ENCODE measurements at regions not wholly inside any gene's neighbourhood (a gene's known extent, or its start where the extent isn't known, plus 50 kb on each side); places are given as distances from the start of the nearest gene placed in this dataset.

- no peak for TF ChIP-seq CTCF (IDR thresholded peaks at IDR 0.05; ENCODE audit: low read depth, low read length)
- TF ChIP-seq MAX (IDR thresholded peaks at IDR 0.05; ENCODE audit: low read depth, low read length): no peak
- no peak for TF ChIP-seq POLR2A (IDR thresholded peaks at IDR 0.05; ENCODE audit: extremely low read depth, insufficient read length)
- no peak for TF ChIP-seq MYC (IDR thresholded peaks at IDR 0.05; ENCODE audit: low read depth, low read length)
- no peak for DNase-seq (ENCODE audit: low read depth)
- no peak overlapping the region for H3K4me3 ChIP-seq (ENCODE audit: low read depth, low read length)
Observed at GRCh38 chr13:103638706-103639105, 572.5 kb upstream of the SLC10A2 start.

GRCh38 chr13:103634066-103634465 lies 567.8 kb upstream of the SLC10A2 start:
- no peak overlapping the region for H3K4me3 ChIP-seq (ENCODE audit: low read depth, low read length)
- DNase-seq (ENCODE audit: low read depth): no peak
- no peak for TF ChIP-seq CTCF (IDR thresholded peaks at IDR 0.05; ENCODE audit: low read depth, low read length)
- TF ChIP-seq MYC (IDR thresholded peaks at IDR 0.05; ENCODE audit: low read depth, low read length): no peak
- no peak for TF ChIP-seq MAX (IDR thresholded peaks at IDR 0.05; ENCODE audit: low read depth, low read length)
- no peak for TF ChIP-seq POLR2A (IDR thresholded peaks at IDR 0.05; ENCODE audit: extremely low read depth, insufficient read length)

GRCh38 chr13:103625194-103625593 lies 559.0 kb upstream of the SLC10A2 start:
- H3K4me3 ChIP-seq (ENCODE audit: low read depth, low read length): no peak overlapping the region
- DNase-seq (ENCODE audit: low read depth): no peak
- TF ChIP-seq MAX (IDR thresholded peaks at IDR 0.05; ENCODE audit: low read depth, low read length): no peak
- TF ChIP-seq MYC (IDR thresholded peaks at IDR 0.05; ENCODE audit: low read depth, low read length): no peak
- TF ChIP-seq CTCF (IDR thresholded peaks at IDR 0.05; ENCODE audit: low read depth, low read length): no peak
- no peak for TF ChIP-seq POLR2A (IDR thresholded peaks at IDR 0.05; ENCODE audit: extremely low read depth, insufficient read length)

GRCh38 chr13:103618151-103618550 lies 551.9 kb upstream of the SLC10A2 start:
- no peak for DNase-seq (ENCODE audit: low read depth)
- TF ChIP-seq MYC (IDR thresholded peaks at IDR 0.05; ENCODE audit: low read depth, low read length) (no peak), CTCF (IDR thresholded peaks at IDR 0.05; ENCODE audit: low read depth, low read length) (no peak), MAX (IDR thresholded peaks at IDR 0.05; ENCODE audit: low read depth, low read length) (no peak), POLR2A (IDR thresholded peaks at IDR 0.05; ENCODE audit: extremely low read depth, insufficient read length) (no peak)
- no peak overlapping the region for H3K4me3 ChIP-seq (ENCODE audit: low read depth, low read length)

DNA sequence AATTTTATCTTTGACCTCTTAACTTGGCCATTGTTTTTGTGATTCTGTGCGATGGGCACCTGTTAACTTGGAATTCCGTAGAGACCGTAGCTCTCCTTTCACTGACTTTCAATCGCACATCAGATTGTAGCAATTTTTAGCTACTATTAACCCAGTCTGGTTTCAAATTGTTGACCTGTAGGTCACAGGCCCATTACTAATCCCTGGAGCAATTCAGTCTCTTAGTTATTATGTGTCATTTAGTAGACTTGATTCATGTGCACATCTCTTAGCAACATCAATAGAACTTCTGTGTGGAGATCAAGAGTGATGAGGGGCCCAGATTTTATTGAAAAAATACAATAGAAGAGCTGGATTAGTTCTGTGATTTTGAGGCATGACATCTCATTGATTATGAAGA lies 549.6 kb upstream of the SLC10A2 start:
- no peak overlapping the region for H3K4me3 ChIP-seq (ENCODE audit: low read depth, low read length)
- no peak for DNase-seq (ENCODE audit: low read depth)
- no peak for TF ChIP-seq POLR2A (IDR thresholded peaks at IDR 0.05; ENCODE audit: extremely low read depth, insufficient read length)
- TF ChIP-seq MYC (IDR thresholded peaks at IDR 0.05; ENCODE audit: low read depth, low read length): no peak
- no peak for TF ChIP-seq MAX (IDR thresholded peaks at IDR 0.05; ENCODE audit: low read depth, low read length)
- TF ChIP-seq CTCF (IDR thresholded peaks at IDR 0.05; ENCODE audit: low read depth, low read length): no peak

DNA sequence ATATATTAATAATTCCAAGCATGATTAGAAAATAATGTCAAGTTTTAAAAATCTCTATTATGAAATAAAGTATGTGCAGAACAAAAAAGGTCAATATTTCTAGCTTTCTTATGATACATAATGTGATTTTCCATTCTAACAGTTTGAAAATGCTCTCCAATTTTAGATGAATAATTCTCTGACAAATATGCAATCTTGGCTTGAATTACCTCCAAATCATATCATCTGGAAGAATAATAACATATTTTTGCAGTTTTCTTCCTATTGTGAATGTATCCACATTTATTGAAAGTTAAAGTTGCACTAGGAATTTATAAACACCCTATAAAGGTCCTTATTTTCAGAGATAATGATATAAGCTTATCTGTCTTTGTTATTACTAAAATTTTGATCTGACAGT lies 548.5 kb upstream of the SLC10A2 start:
- DNase-seq (ENCODE audit: low read depth): no peak
- no peak for TF ChIP-seq MAX (IDR thresholded peaks at IDR 0.05; ENCODE audit: low read depth, low read length)
- TF ChIP-seq POLR2A (IDR thresholded peaks at IDR 0.05; ENCODE audit: extremely low read depth, insufficient read length): no peak
- no peak for TF ChIP-seq MYC (IDR thresholded peaks at IDR 0.05; ENCODE audit: low read depth, low read length)
- no peak for TF ChIP-seq CTCF (IDR thresholded peaks at IDR 0.05; ENCODE audit: low read depth, low read length)
- H3K4me3 ChIP-seq (ENCODE audit: low read depth, low read length): no peak overlapping the region

All from NB4 (cell line).